ENCODE measurements at regions not wholly inside any gene's neighbourhood (a gene's known extent, or its start where the extent isn't known, plus 50 kb on each side); places are given as distances from the start of the nearest gene placed in this dataset.
A peak's percentile ranks its signal among the peaks of the same experiment; 100 is the strongest.
"Not testable (repeated sequence)": the region's sequence is repeated elsewhere in the genome, so short reads cannot be mapped to it uniquely, and the experiment has no call there.

- no peak for DNase-seq (ENCODE audit: low read depth)
These were observed 170.0 kb downstream of the SEMA6D start for GRCh38 chr15:47887241-47887800.

GRCh38 chr15:47888385-47889100, 171.2 kb downstream of the SEMA6D start:
- DNase-seq (ENCODE audit: low read depth) = no peak

- DNase-seq (ENCODE audit: low read depth) = no peak
These were observed 173.3 kb downstream of the SEMA6D start for GRCh38 chr15:47890397-47891150.

GRCh38 chr15:47897525-47897924, 180.2 kb downstream of the SEMA6D start:
- peak; percentile 23 for DNase-seq (ENCODE audit: low read depth)

- DNase-seq (ENCODE audit: low read depth) = no peak
These were observed 183.4 kb downstream of the SEMA6D start for GRCh38 chr15:47900751-47901150.

GRCh38 chr15:47903368-47903767, 186.1 kb downstream of the SEMA6D start:
- no peak for DNase-seq (ENCODE audit: low read depth)

GRCh38 chr15:47908486-47908885, 191.2 kb downstream of the SEMA6D start:
- no peak for DNase-seq (ENCODE audit: low read depth)

GRCh38 chr15:47908950-47909670, 191.8 kb downstream of the SEMA6D start:
- DNase-seq (ENCODE audit: low read depth) = no peak

- DNase-seq (ENCODE audit: low read depth) = not testable (repeated sequence)
These were observed 195.6 kb downstream of the SEMA6D start for GRCh38 chr15:47912910-47913309.

GRCh38 chr15:47917881-47918280, 200.6 kb downstream of the SEMA6D start:
- DNase-seq (ENCODE audit: low read depth) = no peak

GRCh38 chr15:47918877-47919276, 201.6 kb downstream of the SEMA6D start:
- no peak for DNase-seq (ENCODE audit: low read depth)

- no peak for DNase-seq (ENCODE audit: low read depth)
These were observed 196.4 kb upstream of the SLC24A5 start for GRCh38 chr15:47924381-47924780.

- DNase-seq (ENCODE audit: low read depth) = no peak
These were observed 191.5 kb upstream of the SLC24A5 start for GRCh38 chr15:47929138-47929803.

- no peak for DNase-seq (ENCODE audit: low read depth)
These were observed 188.5 kb upstream of the SLC24A5 start for GRCh38 chr15:47932261-47932660.

GRCh38 chr15:47932951-47933641, 187.7 kb upstream of the SLC24A5 start:
- DNase-seq (ENCODE audit: low read depth) = peak; percentile 7

GRCh38 chr15:47933865-47934264, 186.9 kb upstream of the SLC24A5 start:
- no peak for DNase-seq (ENCODE audit: low read depth)

GRCh38 chr15:47934342-47934741, 186.4 kb upstream of the SLC24A5 start:
- no peak for DNase-seq (ENCODE audit: low read depth)

- DNase-seq (ENCODE audit: low read depth) = no peak
These were observed 183.0 kb upstream of the SLC24A5 start for GRCh38 chr15:47937834-47938233.

GRCh38 chr15:47944637-47945288, 176.0 kb upstream of the SLC24A5 start:
- no peak for DNase-seq (ENCODE audit: low read depth)

GRCh38 chr15:47945872-47946650, 174.7 kb upstream of the SLC24A5 start:
- DNase-seq (ENCODE audit: low read depth) = no peak
